GM06990 (cell line): ENCODE measurements at regions not wholly inside any gene's neighbourhood (a gene's known extent, or its start where the extent isn't known, plus 50 kb on each side); places are given as distances from the start of the nearest gene placed in this dataset.
"Not testable (repeated sequence)": the region's sequence is repeated elsewhere in the genome, so short reads cannot be mapped to it uniquely, and the experiment has no call there.

Experiments used
- DNase-seq: peaks from one replicate; pipeline ENCODE4 v3.0.0-alpha.2; 2011; ENCODE audit not compliant: insufficient read length; ENCODE audit errors: extremely low read depth
- H3K27me3 ChIP-seq: replicated peaks from 2 replicates; pipeline ENCODE4 v1.6.0; 2011; ENCODE audit warnings: low read length; ENCODE audit not compliant: control insufficient read depth, insufficient read depth
- H3K36me3 ChIP-seq: 2 replicates; pipeline ENCODE4 v1.5.1; 2011; ENCODE audit warnings: low read length; ENCODE audit not compliant: control insufficient read depth, insufficient read depth
- H3K4me3 ChIP-seq: replicated peaks from 2 replicates; pipeline ENCODE4 v1.5.1; 2011; ENCODE audit warnings: low read depth, mild to moderate bottlenecking, control low read depth, low read length
- TF ChIP-seq, protein P1 (sequence below): IDR thresholded peaks from 2 replicates; pipeline ENCODE4 v1.5.1; 2011; ENCODE audit warnings: low read length, control low read depth, mild to moderate bottlenecking, inconsistent platforms; ENCODE audit not compliant: insufficient read depth, poor library complexity, severe bottlenecking

DNA sequence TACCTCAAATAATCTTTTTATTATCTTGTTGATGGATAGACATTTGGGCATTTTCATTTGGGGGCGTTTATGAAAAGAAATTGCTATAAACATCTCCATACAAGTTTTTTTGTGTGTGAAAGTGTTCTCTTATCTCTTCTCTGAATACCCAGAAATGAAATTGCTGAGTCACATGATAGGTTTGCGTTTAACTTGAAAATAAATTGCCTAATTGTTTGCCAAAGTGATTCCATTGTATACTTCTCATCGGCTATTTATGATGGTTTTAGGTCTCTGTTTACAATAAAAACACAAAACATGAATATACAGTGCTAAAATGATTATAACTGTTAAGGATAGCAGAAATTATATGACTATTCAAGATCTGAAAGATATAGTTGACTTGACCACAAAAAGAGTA, 361.7 kb downstream of the TAF11L14 start:
- DNase-seq, result no peak
- Histone ChIP-seq H3K4me3 (no peak overlapping the region), H3K36me3 (no peaks in the 10 kb centered on the region), H3K27me3 (no peaks in the 10 kb centered on the region)
- TF ChIP-seq, protein P1, sequence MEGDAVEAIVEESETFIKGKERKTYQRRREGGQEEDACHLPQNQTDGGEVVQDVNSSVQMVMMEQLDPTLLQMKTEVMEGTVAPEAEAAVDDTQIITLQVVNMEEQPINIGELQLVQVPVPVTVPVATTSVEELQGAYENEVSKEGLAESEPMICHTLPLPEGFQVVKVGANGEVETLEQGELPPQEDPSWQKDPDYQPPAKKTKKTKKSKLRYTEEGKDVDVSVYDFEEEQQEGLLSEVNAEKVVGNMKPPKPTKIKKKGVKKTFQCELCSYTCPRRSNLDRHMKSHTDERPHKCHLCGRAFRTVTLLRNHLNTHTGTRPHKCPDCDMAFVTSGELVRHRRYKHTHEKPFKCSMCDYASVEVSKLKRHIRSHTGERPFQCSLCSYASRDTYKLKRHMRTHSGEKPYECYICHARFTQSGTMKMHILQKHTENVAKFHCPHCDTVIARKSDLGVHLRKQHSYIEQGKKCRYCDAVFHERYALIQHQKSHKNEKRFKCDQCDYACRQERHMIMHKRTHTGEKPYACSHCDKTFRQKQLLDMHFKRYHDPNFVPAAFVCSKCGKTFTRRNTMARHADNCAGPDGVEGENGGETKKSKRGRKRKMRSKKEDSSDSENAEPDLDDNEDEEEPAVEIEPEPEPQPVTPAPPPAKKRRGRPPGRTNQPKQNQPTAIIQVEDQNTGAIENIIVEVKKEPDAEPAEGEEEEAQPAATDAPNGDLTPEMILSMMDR, result no peak

DNA sequence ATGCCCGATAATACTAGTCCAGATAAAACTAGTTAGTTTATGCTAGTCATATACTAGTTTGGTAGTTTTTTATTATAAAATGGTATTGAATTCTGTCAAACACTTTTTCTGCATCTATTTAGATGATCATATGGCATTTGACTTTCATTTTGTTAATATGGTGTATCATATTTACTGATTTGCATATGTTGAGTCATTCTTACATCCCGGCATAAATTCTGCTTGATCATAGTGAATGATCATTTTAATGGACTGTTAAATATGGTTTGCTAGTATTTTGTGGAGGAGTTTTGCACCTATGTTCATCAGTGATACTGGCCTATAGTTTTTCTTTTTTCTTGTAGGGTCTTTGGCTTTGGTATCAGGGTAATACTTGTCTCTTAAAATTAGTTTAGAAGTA, 365.6 kb downstream of the TAF11L14 start:
- H3K27me3 ChIP-seq, result no peaks in the 10 kb centered on the region
- TF ChIP-seq, protein P1, result no peak

DNA sequence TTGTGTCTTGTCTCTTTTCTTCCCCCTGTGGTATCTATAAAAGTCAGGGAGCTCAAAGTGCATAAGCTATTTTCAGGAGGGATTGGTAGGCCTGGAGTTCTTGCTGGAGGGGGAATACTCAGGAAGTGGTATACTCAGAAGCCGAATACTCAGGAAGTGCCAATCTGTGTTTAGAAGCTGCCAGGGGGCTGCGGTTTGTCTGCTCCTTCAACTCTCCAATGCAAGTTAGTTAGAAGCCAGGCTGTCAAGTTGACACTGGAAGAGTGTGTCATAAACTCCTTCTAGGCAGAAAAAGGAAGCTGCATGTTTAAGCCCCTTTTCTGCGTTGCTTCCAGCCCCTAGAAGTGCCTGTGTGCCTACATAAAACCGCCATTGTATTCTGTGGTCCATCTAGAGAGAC, 366.5 kb downstream of the TAF11L14 start:
- Histone ChIP-seq H3K27me3 (no peaks in the 10 kb centered on the region), H3K36me3 (no peaks in the 10 kb centered on the region), H3K4me3 (no peak overlapping the region)
- no peak for DNase-seq
- TF ChIP-seq, protein P1, result no peak

More for the DNA sequence above, 365.6 kb downstream of the TAF11L14 start:
- Histone ChIP-seq H3K4me3 (no peak overlapping the region), H3K36me3 (no peaks in the 10 kb centered on the region)
- DNase-seq, result no peak

DNA sequence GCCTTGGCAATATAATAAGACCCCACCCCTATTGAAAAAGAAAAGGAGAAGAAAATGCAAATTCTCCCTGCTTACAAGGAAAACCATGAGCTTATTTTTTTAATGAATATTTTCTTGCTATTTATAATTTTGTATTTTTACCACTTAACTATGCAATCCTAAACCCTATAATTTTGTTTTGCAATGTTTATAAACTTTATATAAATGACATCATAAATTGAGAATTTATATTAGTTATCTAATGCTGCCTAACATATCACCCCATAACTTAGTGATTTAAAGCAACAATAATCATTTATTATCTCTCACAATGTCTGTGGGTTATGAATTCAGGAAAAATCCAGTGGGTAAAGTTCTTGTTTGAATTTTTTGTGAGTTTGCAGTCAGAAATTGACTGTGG, 369.1 kb downstream of the TAF11L14 start:
- no peaks in the 10 kb centered on the region for H3K36me3 ChIP-seq
- no peaks in the 10 kb centered on the region for H3K27me3 ChIP-seq
- no peak for DNase-seq
- H3K4me3 ChIP-seq, result no peak overlapping the region
- TF ChIP-seq, protein P1, result no peak

DNA sequence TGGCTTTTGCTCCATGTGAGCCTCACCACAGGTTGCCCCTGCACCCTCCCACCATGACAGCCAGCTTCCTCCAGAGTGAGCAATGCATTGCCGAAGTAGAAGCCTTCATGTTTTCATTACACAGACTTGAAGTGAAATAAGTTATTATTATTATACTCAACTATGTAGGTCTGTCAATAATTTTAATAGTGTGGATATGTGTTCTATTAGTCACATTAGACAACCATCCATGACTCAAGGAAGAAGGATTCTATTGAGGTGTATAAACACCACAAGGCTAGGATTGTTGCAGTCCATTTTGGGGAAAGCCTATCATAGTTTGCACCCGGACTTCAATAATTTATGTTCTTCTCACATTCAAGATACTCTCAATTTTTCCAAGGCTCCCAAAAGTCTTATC, 369.5 kb downstream of the TAF11L14 start:
- Histone ChIP-seq H3K4me3 (no peak overlapping the region), H3K27me3 (no peaks in the 10 kb centered on the region), H3K36me3 (no peaks in the 10 kb centered on the region)
- no peak for DNase-seq
- TF ChIP-seq, protein P1, result no peak

DNA sequence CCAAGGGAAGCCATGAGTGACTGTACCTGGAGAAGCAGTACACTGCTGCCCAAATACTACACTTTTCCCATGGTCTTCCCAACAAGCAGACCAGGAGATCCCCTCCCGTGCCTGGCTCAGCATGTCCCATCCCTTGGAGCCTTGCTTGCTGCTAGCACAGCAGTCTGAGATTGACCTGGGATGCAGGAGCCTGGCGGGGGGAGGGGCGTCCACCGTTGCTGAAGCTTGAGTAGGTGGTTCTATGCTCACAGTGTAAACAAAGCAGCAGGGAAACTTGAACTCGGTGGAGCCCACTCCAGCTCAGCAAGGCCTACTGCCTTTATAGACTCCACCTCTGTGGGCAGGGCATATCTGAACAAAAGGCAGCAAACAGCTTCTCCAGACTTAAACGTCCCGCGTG, 372.0 kb downstream of the TAF11L14 start:
- not testable (repeated sequence) for H3K36me3 ChIP-seq, H3K27me3 ChIP-seq, DNase-seq, H3K4me3 ChIP-seq
